Spleen (tissue), 11 donors: ENCODE measurements at regions not wholly inside any gene's neighbourhood (a gene's known extent, or its start where the extent isn't known, plus 50 kb on each side); places are given as distances from the start of the nearest gene placed in this dataset.

Experiments
- DNase-seq: peaks from one replicate; pipeline ENCODE4 v3.0.0-alpha.2; 2020
- H3K27ac ChIP-seq, 8 donors: fragments of 200-600 bp; sonication (generic) in 7 of 8; 1 replicate in 4 of 8; 2 replicates in 4 of 8; pipeline versions ENCODE4 v1.5.0 to v1.8.0; 2016 to 2021; ENCODE audit warnings: inconsistent platforms in 4 of 8, mild to moderate bottlenecking in 4 of 8, moderate library complexity in 1 of 8
- H3K27me3 ChIP-seq, 7 donors: fragments of 200-600 bp; sonication (generic) in 6 of 7; replicated peaks in 1 of 7; 1 replicate in 4 of 7; 2 replicates in 3 of 7; pipeline versions ENCODE4 v1.5.0 to v1.8.0; 2016 to 2021; ENCODE audit warnings: inconsistent platforms in 3 of 7, mild to moderate bottlenecking in 1 of 7
- H3K36me3 ChIP-seq, 6 donors: fragments of 200-600 bp; sonication (generic) in 5 of 6; 1 replicate in 4 of 6; 2 replicates in 2 of 6; pipeline versions ENCODE4 v1.5.0 to v1.8.0; 2016 to 2021; ENCODE audit warnings: inconsistent platforms in 2 of 6
- H3K4me1 ChIP-seq, 6 donors: fragments of 200-600 bp; sonication (generic) in 5 of 6; 1 replicate in 3 of 6; 2 replicates in 3 of 6; pipeline versions ENCODE4 v1.5.0 to v1.8.0; 2016 to 2021; ENCODE audit warnings: inconsistent platforms in 3 of 6
- H3K4me3 ChIP-seq, 8 donors: fragments of 200-600 bp; sonication (generic) in 7 of 8; 1 replicate in 4 of 8; 2 replicates in 4 of 8; pipeline versions ENCODE4 v1.5.0 to v1.8.0; 2016 to 2021; ENCODE audit warnings: inconsistent platforms in 4 of 8, mild to moderate bottlenecking in 4 of 8, moderate library complexity in 2 of 8
- H3K9me3 ChIP-seq, 8 donors: fragments of 200-600 bp; sonication (generic) in 7 of 8; 1 replicate in 4 of 8; 2 replicates in 4 of 8; pipeline versions ENCODE4 v1.5.0 to v1.8.0; 2016 to 2021; ENCODE audit warnings: inconsistent platforms in 4 of 8
- POLR2A ChIP-seq, 3 donors: fragments of 450-650 bp; IDR thresholded peaks; one replicate each; pipeline ENCODE4 v1.5.1; 2017; ENCODE audit warnings: antibody characterized with exemption in 3 of 3, mild to moderate bottlenecking in 1 of 3
- POLR2AphosphoS5 ChIP-seq, 3 donors: sonication (generic); formaldehyde crosslinking; IDR thresholded peaks; one replicate each; pipeline ENCODE4 v1.5.1; 2017; ENCODE audit warnings: antibody characterized with exemption in 3 of 3
- WGBS, 5 donors: extraction: QIAGEN DNeasy Blood & Tissue Kit in 3 of 5; methylation state at CpG; one replicate each; pipeline versions ENCODE4 v1.1.5 to v1.1.7; 2013 to 2018; 5-methylcytosine and 5-hydroxymethylcytosine counted together
- intact Hi-C: fragments of 100-400 bp; cut with DNase I; formaldehyde crosslinking; loops from one replicate; pipeline ENCODE4 v1.15.0; 2023; ENCODE audit warnings: low total_unique reads
- TF ChIP-seq, protein P1 (sequence below), 11 experiments: fragments of 200-600 bp in 7 of 11; fragments of 450-650 bp in 4 of 11; sonication (generic) in 4 of 11; IDR thresholded peaks in 8 of 11; conservative IDR thresholded peaks in 3 of 11; 1 replicate in 7 of 11; 2 replicates in 4 of 11; pipeline versions ENCODE4 v1.4.0 to v1.8.0; 2016 to 2021; ENCODE audit warnings: antibody characterized with exemption in 11 of 11, inconsistent platforms in 4 of 11, mild to moderate bottlenecking in 1 of 11
- donor health status: healthy with polysubstance abuse.
- donor health status: DM: no; HTN: no; CAD: no; lungs with moderate emphysema.
- donor health status: DM: no; HTN: no; CAD: no.
- donor health status: Bipolar disorder and iron deficiency.
- donor health status: healthy.
- donor health status: DM: no; HTN: no; CAD: no.
- donor health status: DM: yes; HTN: yes; CAD: no.

DNA sequence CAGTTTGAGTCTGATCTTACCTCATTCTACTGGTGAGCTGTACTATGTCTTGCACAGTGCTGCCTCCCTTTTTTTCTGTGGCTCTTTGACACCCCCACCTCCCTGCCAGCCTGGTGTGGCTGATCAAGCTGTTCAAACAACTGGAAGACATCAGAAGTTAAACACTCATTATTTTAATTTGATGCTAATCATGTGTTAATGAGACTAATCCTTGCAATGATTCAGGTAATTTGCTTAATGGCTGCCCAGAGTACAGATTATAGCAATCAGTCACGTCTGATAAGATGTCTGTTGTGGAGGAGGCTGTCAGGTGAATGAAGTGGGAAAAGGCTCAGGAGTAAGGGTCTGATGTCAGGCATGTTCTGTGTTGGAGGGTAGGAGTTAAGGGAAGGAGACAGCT lies 87.4 kb upstream of the GK2 start:
- no peak for TF ChIP-seq POLR2A (IDR thresholded peaks at IDR 0.05)
- TF ChIP-seq, protein P1, sequence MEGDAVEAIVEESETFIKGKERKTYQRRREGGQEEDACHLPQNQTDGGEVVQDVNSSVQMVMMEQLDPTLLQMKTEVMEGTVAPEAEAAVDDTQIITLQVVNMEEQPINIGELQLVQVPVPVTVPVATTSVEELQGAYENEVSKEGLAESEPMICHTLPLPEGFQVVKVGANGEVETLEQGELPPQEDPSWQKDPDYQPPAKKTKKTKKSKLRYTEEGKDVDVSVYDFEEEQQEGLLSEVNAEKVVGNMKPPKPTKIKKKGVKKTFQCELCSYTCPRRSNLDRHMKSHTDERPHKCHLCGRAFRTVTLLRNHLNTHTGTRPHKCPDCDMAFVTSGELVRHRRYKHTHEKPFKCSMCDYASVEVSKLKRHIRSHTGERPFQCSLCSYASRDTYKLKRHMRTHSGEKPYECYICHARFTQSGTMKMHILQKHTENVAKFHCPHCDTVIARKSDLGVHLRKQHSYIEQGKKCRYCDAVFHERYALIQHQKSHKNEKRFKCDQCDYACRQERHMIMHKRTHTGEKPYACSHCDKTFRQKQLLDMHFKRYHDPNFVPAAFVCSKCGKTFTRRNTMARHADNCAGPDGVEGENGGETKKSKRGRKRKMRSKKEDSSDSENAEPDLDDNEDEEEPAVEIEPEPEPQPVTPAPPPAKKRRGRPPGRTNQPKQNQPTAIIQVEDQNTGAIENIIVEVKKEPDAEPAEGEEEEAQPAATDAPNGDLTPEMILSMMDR (IDR thresholded peaks at IDR 0.05 in 8 of 11, conservative IDR thresholded peaks at IDR 0.05 in 3 of 11) = no peak
- TF ChIP-seq POLR2AphosphoS5 (IDR thresholded peaks at IDR 0.05) = no peak
- Histone ChIP-seq H3K4me1 (no peaks in the 10 kb centered on the region), H3K27ac (no peak overlapping the region), H3K9me3 (no peaks in the 10 kb centered on the region), H3K36me3 (no peaks in the 10 kb centered on the region), H3K4me3 (no peak overlapping the region), H3K27me3 (no peaks in the 10 kb centered on the region)
- WGBS, 5 donors = 37 to 64% (median 50%) methylated on average over 1 of the region's 1 CpG
- intact Hi-C loops = no loop called here
- DNase-seq = no peak

DNA sequence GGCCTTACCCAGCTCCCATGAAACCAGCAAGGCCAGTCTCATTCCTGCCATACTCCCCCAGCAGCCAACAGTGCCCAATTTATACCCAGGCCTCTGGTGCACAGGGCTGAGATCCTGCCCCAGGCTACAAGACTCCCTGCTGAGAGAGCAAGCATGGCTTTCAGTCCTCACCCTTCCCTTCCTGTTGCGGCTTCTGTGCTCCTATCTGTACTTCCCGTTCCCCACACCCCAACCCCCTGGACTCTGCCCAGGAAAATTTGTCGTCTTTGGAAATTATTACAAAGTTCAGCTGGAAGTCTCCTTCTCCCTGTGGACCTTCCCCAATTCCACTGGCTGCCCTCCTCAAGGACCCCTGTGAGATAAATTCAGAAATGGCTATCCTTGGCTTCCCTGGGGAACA lies 84.1 kb upstream of the GK2 start:
- H3K27ac ChIP-seq = no peak overlapping the region
- no peaks in the 10 kb centered on the region for H3K9me3 ChIP-seq
- WGBS, 5 donors = 67 to 83% (median 77%) methylated on average over 3 of the region's 3 CpGs
- H3K4me3 ChIP-seq = no peak overlapping the region
- TF ChIP-seq POLR2A (IDR thresholded peaks at IDR 0.05) = no peak
- TF ChIP-seq, protein P1 (IDR thresholded peaks at IDR 0.05 in 8 of 11, conservative IDR thresholded peaks at IDR 0.05 in 3 of 11) = no peak
- DNase-seq = no peak
- H3K36me3 ChIP-seq = no peaks in the 10 kb centered on the region
- H3K27me3 ChIP-seq = no peaks in the 10 kb centered on the region
- H3K4me1 ChIP-seq = no peaks in the 10 kb centered on the region
- intact Hi-C loops = no loop called here

DNA sequence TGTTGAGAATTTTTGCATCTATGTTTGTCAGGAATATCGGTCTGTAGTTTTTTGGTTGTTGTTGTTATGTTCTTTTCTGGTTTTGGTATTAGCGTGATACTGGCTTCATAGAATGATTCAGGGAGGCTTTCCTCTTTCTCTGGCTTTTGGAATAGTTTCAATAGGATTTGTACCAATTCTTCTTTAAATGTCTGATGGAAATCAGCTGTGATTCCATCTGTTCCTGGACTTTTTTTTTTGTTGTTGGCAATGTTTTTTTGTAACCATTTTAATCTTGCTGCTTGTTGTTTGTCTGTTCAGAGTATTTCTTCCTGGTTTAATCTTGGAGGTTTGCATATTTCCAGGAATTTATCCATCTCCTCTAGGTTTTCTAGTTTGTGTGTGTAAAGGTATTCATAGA lies 81.5 kb upstream of the GK2 start:
- TF ChIP-seq, protein P1 (IDR thresholded peaks at IDR 0.05 in 8 of 11, conservative IDR thresholded peaks at IDR 0.05 in 3 of 11) = no peak
- TF ChIP-seq POLR2AphosphoS5 (IDR thresholded peaks at IDR 0.05) (no peak), POLR2A (IDR thresholded peaks at IDR 0.05) (no peak)
- intact Hi-C loops = no loop called here
- DNase-seq = no peak
- no peak overlapping the region for H3K4me3 ChIP-seq
- H3K4me1 ChIP-seq = no peaks in the 10 kb centered on the region
- H3K27me3 ChIP-seq = no peaks in the 10 kb centered on the region
- H3K27ac ChIP-seq = no peak overlapping the region
- 80 to 92% (median 87%) methylated on average over 2 of the region's 2 CpGs for WGBS, 5 donors
- H3K36me3 ChIP-seq = no peaks in the 10 kb centered on the region
- H3K9me3 ChIP-seq = peaks cover 0 to 9% (median 0%) of the 10 kb centered on the region in 8 donors

DNA sequence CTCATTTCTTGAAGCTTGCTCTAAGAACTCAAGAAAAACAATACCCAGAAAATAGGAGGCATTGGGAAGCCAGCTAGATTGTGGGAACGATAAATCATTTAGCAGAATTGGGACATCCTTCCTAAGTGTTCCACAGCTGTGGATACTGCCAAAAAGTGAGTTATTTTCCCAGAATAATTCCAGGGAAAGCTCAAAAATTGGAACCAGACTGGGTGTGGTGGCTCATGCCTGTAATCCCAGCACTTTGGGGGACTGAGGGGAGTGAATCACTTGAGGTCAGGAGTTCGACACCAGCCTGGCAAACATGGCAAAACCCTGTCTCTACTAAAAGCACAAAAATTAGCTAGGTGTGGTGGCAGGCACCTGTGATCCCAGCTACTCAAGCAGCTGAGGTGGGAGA lies 68.2 kb upstream of the GK2 start:
- 81 to 91% (median 84%) methylated on average over 2 of the region's 2 CpGs for WGBS, 5 donors
- H3K4me1 ChIP-seq = no peaks in the 10 kb centered on the region
- H3K4me3 ChIP-seq = no peak overlapping the region
- H3K27ac ChIP-seq = no peak overlapping the region
- intact Hi-C loops = no loop called here
- H3K9me3 ChIP-seq = peaks cover 0 to 4% (median 0%) of the 10 kb centered on the region in 8 donors
- TF ChIP-seq, protein P1 (IDR thresholded peaks at IDR 0.05 in 8 of 11, conservative IDR thresholded peaks at IDR 0.05 in 3 of 11) = no peak
- no peak for TF ChIP-seq POLR2AphosphoS5 (IDR thresholded peaks at IDR 0.05)
- TF ChIP-seq POLR2A (IDR thresholded peaks at IDR 0.05) = no peak
- no peak for DNase-seq
- H3K27me3 ChIP-seq = no peaks in the 10 kb centered on the region
- no peaks in the 10 kb centered on the region for H3K36me3 ChIP-seq
